ENCODE measurements at regions not wholly inside any gene's neighbourhood (a gene's known extent, or its start where the extent isn't known, plus 50 kb on each side); places are given as distances from the start of the nearest gene placed in this dataset.

GRCh38 chr2:20150110-20150706 lies 74.7 kb downstream of the SDC1 start:
- H3K27ac Mint-ChIP-seq (ENCODE audit: low read depth, unreplicated experiment) = no peak overlapping the region
- intact Hi-C loops (cut with micrococcal nuclease) = no loop called here
- CTCF ChIA-PET = interaction anchor here (0.6 to 1.9 kb wide), 3 partner anchors 75 to 194 kb away, joined by 3 to 7 read pairs (median 3); partner anchors contain the start of gene SDC1
- BruUV-seq (replicated peaks) = no TSS peak
- H3K27me3 Mint-ChIP-seq (ENCODE audit: insufficient read depth, unreplicated experiment) = no peaks in the 10 kb centered on the region
- no peaks in the 10 kb centered on the region for H3K36me3 Mint-ChIP-seq (ENCODE audit: insufficient read depth, unreplicated experiment)
- TF ChIP-seq CTCF (IDR thresholded peaks at IDR 0.05; ENCODE audit: unreplicated experiment) = no peak
- peaks cover 35% of the 10 kb centered on the region for H3K4me1 Mint-ChIP-seq (ENCODE audit: insufficient read depth, unreplicated experiment)
- H3K9me3 Mint-ChIP-seq (ENCODE audit: unreplicated experiment) = peaks cover 8% of the 10 kb centered on the region
- DNase-seq (ENCODE audit: unreplicated experiment) = no peak
- POLR2A ChIA-PET = no interaction called here
- no peak overlapping the region for H3K4me3 Mint-ChIP-seq (ENCODE audit: unreplicated experiment)

- CTCF ChIA-PET = interaction anchor here (0.6 to 1.9 kb wide), 3 partner anchors 76 to 193 kb away, joined by 3 to 7 read pairs (median 3); partner anchors contain the start of gene SDC1
- no peaks in the 10 kb centered on the region for H3K36me3 Mint-ChIP-seq (ENCODE audit: insufficient read depth, unreplicated experiment)
- DNase-seq (ENCODE audit: unreplicated experiment) = no peak
- BruUV-seq (replicated peaks) = no TSS peak
- peaks cover 3% of the 10 kb centered on the region for H3K9me3 Mint-ChIP-seq (ENCODE audit: unreplicated experiment)
- intact Hi-C loops (cut with micrococcal nuclease) = no loop called here
- peaks cover 35% of the 10 kb centered on the region for H3K4me1 Mint-ChIP-seq (ENCODE audit: insufficient read depth, unreplicated experiment)
- H3K27me3 Mint-ChIP-seq (ENCODE audit: insufficient read depth, unreplicated experiment) = no peaks in the 10 kb centered on the region
- no peak for TF ChIP-seq CTCF (IDR thresholded peaks at IDR 0.05; ENCODE audit: unreplicated experiment)
- POLR2A ChIA-PET = no interaction called here
- no peak overlapping the region for H3K4me3 Mint-ChIP-seq (ENCODE audit: unreplicated experiment)
- no peak overlapping the region for H3K27ac Mint-ChIP-seq (ENCODE audit: low read depth, unreplicated experiment)
Observed at GRCh38 chr2:20149703-20150030, 75.3 kb downstream of the SDC1 start.

- no peaks in the 10 kb centered on the region for H3K36me3 Mint-ChIP-seq (ENCODE audit: insufficient read depth, unreplicated experiment)
- no peak overlapping the region for H3K4me3 Mint-ChIP-seq (ENCODE audit: unreplicated experiment)
- peak; percentile 48 for DNase-seq (ENCODE audit: unreplicated experiment)
- ChIA-PET CTCF (interaction anchor here (0.5 to 1.9 kb wide), 5 partner anchors 14 to 251 kb away, joined by 3 to 7 read pairs (median 3); partner anchors contain the start of gene SDC1), POLR2A (interaction anchor here (0.6 kb wide), 1 partner anchor 97 kb away, joined by 3 read pairs; the partner anchor contains the start of gene LAPTM4A)
- intact Hi-C loops (cut with micrococcal nuclease) = no loop called here
- no peak for TF ChIP-seq CTCF (IDR thresholded peaks at IDR 0.05; ENCODE audit: unreplicated experiment)
- H3K27me3 Mint-ChIP-seq (ENCODE audit: insufficient read depth, unreplicated experiment) = no peaks in the 10 kb centered on the region
- peaks cover 35% of the 10 kb centered on the region for H3K4me1 Mint-ChIP-seq (ENCODE audit: insufficient read depth, unreplicated experiment)
- no peak overlapping the region for H3K27ac Mint-ChIP-seq (ENCODE audit: low read depth, unreplicated experiment)
- H3K9me3 Mint-ChIP-seq (ENCODE audit: unreplicated experiment) = no peaks in the 10 kb centered on the region
- BruUV-seq (replicated peaks) = no TSS peak
Observed at GRCh38 chr2:20148923-20149702, 75.8 kb downstream of the SDC1 start.

GRCh38 chr2:20148426-20148922 lies 76.5 kb downstream of the SDC1 start:
- Mint-ChIP-seq H3K27ac (ENCODE audit: low read depth, unreplicated experiment) (no peak overlapping the region), H3K4me1 (ENCODE audit: insufficient read depth, unreplicated experiment) (peaks cover 29% of the 10 kb centered on the region)

More at GRCh38 chr2:20148426-20148922, 76.5 kb downstream of the SDC1 start:
- CTCF ChIA-PET = interaction anchor here (0.5 to 1.7 kb wide), 4 partner anchors 13 to 251 kb away, joined by 3 to 5 read pairs (median 3); no protein-coding TSS in a partner anchor
- BruUV-seq (replicated peaks) = no TSS peak
- no peak for DNase-seq (ENCODE audit: unreplicated experiment)
- no peak overlapping the region for H3K4me3 Mint-ChIP-seq (ENCODE audit: unreplicated experiment)
- POLR2A ChIA-PET = interaction anchor here (0.6 kb wide), 1 partner anchor 97 kb away, joined by 3 read pairs; the partner anchor contains the start of gene LAPTM4A
- intact Hi-C loops (cut with micrococcal nuclease) = no loop called here
- TF ChIP-seq CTCF (IDR thresholded peaks at IDR 0.05; ENCODE audit: unreplicated experiment) = no peak
- no peaks in the 10 kb centered on the region for H3K9me3 Mint-ChIP-seq (ENCODE audit: unreplicated experiment)
- no peaks in the 10 kb centered on the region for H3K27me3 Mint-ChIP-seq (ENCODE audit: insufficient read depth, unreplicated experiment)
- no peaks in the 10 kb centered on the region for H3K36me3 Mint-ChIP-seq (ENCODE audit: insufficient read depth, unreplicated experiment)
